Glomerular endothelial cell (primary cell): ENCODE measurements at regions not wholly inside any gene's neighbourhood (a gene's known extent, or its start where the extent isn't known, plus 50 kb on each side); places are given as distances from the start of the nearest gene placed in this dataset.
"Not testable (repeated sequence)": the region's sequence is repeated elsewhere in the genome, so short reads cannot be mapped to it uniquely, and the experiment has no call there.

Source experiments
- DNase-seq: peaks from one replicate; pipeline ENCODE4 v3.0.0-alpha.2; 2011; ENCODE audit warnings: low read depth, low spot score; ENCODE audit errors: extremely low read depth

- no peak for DNase-seq
These were observed 104.7 kb upstream of the TSC22D1 start for GRCh38 chr13:44680746-44681355.

GRCh38 chr13:44679597-44679996 lies 103.5 kb upstream of the TSC22D1 start:
- DNase-seq = no peak

GRCh38 chr13:44678197-44678596 lies 102.1 kb upstream of the TSC22D1 start:
- DNase-seq = no peak

GRCh38 chr13:44676534-44676933 lies 100.4 kb upstream of the TSC22D1 start:
- no peak for DNase-seq

GRCh38 chr13:44669534-44669933 lies 93.4 kb upstream of the TSC22D1 start:
- no peak for DNase-seq

- no peak for DNase-seq
These were observed 92.6 kb upstream of the TSC22D1 start for GRCh38 chr13:44668688-44669087.

- no peak for DNase-seq
These were observed 91.8 kb upstream of the TSC22D1 start for GRCh38 chr13:44667943-44668342.

- not testable (repeated sequence) for DNase-seq
These were observed 90.4 kb upstream of the TSC22D1 start for GRCh38 chr13:44666538-44666937.

- no peak for DNase-seq
These were observed 88.2 kb upstream of the TSC22D1 start for GRCh38 chr13:44664308-44664707.

- no peak for DNase-seq
These were observed 86.4 kb upstream of the TSC22D1 start for GRCh38 chr13:44662515-44662914.

- no peak for DNase-seq
These were observed 85.8 kb upstream of the TSC22D1 start for GRCh38 chr13:44661936-44662335.

- no peak for DNase-seq
These were observed 83.9 kb upstream of the TSC22D1 start for GRCh38 chr13:44660050-44660449.

GRCh38 chr13:44652962-44653660 lies 77.0 kb upstream of the TSC22D1 start:
- no peak for DNase-seq

- no peak for DNase-seq
These were observed 76.0 kb upstream of the TSC22D1 start for GRCh38 chr13:44652168-44652567.

- no peak for DNase-seq
These were observed 75.6 kb upstream of the TSC22D1 start for GRCh38 chr13:44651724-44652123.

- no peak for DNase-seq
These were observed 75.1 kb upstream of the TSC22D1 start for GRCh38 chr13:44651209-44651608.

GRCh38 chr13:44649834-44650233 lies 73.7 kb upstream of the TSC22D1 start:
- DNase-seq = no peak

- DNase-seq = no peak
These were observed 72.9 kb upstream of the TSC22D1 start for GRCh38 chr13:44649104-44649428.

GRCh38 chr13:44648392-44649103 lies 72.4 kb upstream of the TSC22D1 start:
- no peak for DNase-seq

GRCh38 chr13:44647560-44647959 lies 71.4 kb upstream of the TSC22D1 start:
- DNase-seq = not testable (repeated sequence)

GRCh38 chr13:44646044-44646443 lies 69.9 kb upstream of the TSC22D1 start:
- DNase-seq = no peak

GRCh38 chr13:44643256-44643655 lies 67.1 kb upstream of the TSC22D1 start:
- DNase-seq = no peak
